NCI-H345 treated with DMSO at 0.1 percent for 48 hours (cell line): ENCODE measurements at regions not wholly inside any gene's neighbourhood (a gene's known extent, or its start where the extent isn't known, plus 50 kb on each side); places are given as distances from the start of the nearest gene placed in this dataset.

ENCODE experiments used
- DNase-seq: peaks from one replicate; lab custom pipeline; 2025; ENCODE audit not compliant: unreplicated experiment; lab: John Stamatoyannopoulos, UW

DNA sequence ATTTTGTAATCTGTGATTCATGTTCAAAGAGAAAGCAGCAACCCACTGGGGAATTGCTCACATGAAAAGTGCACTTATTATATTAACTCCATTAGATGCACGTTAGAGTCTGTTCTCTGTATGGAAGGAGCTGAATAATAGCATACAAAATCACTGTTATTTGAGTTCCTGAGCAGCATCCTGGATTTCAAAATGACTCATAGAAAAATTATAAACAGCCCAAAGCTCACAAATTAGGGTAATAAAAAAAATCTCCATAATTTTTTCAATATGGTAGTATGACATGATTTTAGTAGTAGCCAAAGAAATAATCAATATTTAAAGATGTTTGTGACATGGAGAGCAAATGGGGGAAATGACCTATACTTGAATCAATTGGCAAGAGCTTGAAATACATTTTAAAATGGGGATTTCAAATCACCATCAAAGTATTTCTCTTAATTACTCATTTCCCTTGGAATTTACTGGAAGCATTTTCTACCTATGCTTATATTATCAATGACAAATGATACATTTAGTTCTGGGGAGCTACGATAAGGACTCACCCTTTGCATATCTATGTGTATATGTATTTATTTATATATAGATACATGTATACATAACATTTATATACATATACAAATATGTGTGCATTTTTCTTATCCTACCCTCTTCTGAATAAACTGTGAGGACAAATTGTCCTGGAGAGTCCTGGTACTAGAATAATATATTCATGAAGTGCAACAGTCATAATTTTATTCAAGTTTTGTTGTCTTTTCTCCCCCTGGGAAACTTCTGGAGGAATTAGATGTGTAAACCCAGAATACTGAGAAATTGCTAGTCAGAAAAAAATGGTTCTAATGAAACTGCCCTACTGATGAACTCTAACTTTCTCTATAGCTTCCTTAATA, 116.3 kb downstream of the RPL22L1 start:
- no peak for DNase-seq

DNA sequence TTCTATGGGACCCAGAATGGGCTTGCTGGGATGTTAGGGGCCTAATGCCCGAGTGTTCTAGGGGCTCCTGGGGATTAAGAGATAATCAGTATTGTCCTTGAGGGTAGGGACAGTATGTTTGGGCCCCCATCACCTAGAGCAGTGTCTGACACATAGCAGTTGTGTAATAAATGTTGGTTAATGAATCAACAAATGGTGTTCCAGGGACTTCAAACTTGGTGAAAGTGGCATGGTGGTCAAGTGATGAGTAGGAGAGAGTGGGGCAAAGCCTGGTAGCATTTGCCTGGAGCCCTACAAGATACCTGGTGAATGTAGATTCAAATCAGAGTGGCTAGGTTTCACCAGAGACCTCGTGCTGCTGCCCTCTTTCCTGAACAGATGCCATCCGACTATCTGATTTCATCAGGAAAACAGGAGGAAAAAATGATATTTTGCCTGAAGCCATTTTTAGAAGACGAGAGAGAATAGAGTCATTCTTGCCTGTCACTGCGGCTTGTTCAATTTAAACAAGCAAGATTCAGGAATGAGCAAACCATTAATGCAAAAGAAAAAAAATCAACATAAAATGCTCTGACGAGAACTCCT, 117.3 kb downstream of the RPL22L1 start:
- DNase-seq, result no peak

DNA sequence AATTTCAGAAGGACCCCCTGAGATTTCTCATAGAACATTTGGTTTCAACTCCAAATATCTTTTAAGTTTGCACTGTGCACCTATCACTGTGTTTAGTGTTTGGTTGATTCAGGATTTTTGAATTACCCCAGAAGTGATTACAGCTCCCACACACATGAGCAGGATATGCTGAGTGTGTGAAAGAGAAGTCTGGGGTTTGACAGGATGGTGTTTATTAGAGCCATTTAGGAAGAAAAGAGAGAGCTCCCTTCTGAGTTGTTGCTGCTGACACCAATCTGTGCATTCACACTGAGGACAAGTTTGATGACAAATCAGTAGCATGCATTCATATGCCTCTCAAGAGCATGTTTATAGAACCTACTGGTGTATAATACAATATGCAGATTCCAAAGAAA, 118.1 kb downstream of the RPL22L1 start:
- no peak for DNase-seq

DNA sequence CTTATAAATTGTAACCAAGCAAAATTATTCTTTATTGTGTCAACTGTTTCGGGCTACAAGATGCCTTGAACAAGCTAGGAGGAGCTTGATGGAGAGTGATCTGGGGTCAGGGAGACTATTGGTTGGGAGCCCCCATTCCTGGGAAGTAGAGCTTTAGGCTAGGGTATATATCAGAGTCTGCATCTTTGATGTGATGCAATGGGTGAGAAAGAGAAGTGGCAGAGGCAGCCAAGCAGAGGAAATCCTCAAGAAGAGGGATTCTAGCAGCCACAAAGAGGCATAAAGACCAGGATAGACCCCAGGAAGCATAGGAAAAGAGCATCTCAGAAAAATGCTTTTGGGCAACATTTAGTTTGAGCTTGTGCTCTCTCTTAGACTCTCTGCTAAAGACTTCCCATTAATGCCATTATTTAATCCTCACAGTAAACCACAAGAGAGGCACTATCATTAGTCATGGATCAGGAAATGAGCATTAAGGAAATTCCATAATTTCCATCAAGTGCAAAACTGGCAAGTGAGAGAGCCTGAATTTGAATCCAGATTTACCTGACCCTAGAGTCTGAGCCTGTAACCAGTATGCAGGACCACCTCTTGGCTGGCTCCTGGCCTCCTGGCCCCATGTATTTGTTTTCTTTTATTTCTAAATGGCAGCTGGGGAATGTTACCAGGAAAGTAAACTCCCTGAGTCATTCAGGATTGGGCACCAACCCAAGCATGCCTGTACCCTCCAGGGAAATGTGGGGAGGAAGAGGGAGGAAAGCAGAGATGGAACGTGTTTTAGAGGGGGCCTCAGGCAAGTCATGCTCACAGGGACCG, 118.7 kb downstream of the RPL22L1 start:
- DNase-seq, result no peak

DNA sequence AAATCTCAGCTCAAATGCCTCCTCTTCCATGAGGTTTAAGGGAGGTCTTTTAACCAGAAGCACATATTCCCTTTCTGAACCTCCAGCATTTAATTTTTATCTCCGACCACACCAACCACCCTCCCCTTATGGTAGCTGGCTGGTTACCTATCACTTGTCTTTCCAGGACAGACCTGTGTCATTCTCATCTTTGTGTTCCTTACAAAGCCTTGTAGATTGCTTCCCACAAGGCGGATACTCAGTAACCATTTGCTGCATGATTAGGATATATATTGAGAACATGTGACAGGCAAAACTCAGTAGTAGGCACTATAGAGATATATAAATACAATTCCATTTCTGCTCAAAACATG, 119.5 kb downstream of the RPL22L1 start:
- DNase-seq, result no peak

DNA sequence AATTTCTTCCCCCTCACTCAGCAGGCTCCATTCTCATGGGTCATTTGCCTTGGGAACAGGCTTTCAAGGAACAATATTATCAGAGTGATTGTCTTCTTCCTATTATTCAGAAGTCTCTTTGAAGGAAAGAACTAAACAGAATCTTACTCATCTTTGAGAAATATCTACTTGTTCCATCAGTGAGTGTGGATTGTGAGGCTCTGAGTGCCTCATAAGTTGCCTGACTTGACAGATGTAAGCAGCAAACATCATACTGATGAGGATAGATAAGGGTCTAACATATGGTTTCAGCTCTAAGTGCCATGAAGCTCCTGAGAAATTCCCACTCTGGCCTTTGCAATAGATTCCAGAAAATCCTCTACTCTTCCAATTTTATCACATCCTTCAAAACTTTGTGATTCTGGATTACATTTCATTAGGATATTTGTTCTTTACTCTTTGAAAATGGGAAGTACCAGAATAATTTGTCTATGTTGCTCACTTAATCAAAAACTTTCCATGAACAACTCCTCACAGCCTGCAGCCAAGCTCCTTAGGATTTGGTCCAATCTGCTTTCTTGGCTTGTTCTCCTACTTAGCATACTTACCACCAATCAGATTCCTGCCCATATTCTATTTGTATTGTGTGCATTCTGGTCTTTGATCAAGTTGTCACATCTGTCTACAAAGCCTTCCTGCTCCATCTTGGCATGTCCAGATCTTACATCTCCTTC, 120.1 kb downstream of the RPL22L1 start:
- DNase-seq, result no peak

DNA sequence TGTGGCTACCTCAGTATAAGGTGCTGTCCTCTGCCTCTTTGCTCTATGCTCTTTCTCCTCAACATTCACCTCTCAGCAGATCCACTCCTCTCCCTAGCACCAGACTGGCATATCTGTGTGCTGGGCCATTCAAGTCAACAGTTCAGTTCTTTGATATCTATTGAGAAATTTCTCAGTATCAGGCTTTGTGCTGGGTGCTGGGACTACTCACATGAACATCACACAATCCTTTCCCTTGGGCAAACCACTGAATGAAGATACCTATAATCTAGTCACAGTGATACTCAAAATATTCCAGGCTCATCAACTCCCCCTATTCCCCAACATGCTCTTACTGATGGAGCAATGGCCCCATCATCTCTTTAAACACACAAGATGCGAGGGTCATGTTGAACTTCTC, 120.8 kb downstream of the RPL22L1 start:
- no peak for DNase-seq

DNA sequence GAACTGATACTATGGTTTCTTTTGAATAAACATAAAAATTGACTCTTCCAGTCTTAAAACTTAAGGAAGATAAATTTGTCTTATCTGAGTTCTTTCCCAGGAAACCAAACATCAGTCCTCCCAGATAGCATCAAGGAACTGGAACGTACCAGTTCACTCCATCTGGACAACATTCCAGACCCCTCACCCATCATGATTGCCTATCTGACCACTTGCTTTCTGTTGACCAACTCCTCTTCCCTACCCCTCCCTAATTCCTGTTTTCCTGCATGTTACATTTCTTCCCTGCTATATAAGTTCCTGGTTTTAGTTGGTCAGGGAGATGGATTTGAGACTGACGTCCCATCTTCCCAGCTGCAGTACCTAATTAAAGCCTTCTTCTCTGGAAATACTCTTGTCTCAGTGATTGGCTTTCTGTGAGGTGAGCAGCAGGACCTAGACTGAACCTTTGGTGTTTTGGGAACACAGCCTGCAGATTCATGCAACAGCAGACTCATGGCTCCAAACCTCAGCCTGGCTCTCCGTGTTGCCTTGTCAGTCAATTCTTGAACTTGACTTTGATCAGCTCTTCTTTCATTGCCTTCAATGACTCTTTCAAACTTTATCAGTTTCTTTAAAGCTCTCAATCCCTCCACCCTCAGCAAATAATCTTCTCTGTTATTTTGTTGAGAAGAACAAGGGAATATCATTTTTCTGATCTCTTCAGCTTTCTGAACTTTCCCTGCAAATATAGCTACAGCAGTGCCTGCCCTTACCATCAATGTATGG, 123.6 kb downstream of the RPL22L1 start:
- no peak for DNase-seq

DNA sequence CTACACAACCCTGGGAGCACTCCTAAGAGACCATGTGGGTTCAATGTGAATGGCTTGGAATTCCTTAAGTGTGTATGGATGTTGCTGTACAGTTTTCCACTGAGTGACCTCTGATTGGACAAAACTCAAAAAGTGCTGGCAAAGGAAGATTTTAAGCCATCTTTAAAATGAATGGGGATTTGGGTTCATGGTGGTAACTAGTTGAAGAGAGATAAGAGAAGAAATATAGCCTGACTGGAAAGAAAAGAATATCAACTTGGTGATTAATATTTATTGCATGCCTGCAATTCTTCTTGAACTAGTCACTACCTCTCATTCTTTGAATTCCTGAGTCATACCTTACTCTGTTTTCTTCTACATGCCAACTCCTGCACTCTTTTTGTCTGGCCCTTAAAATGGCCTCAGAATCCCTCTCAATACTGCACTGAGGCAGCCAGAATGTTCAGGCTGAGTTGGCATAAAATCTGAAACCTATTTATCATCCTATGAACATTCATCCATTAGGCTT, 124.7 kb downstream of the RPL22L1 start:
- DNase-seq, result no peak

DNA sequence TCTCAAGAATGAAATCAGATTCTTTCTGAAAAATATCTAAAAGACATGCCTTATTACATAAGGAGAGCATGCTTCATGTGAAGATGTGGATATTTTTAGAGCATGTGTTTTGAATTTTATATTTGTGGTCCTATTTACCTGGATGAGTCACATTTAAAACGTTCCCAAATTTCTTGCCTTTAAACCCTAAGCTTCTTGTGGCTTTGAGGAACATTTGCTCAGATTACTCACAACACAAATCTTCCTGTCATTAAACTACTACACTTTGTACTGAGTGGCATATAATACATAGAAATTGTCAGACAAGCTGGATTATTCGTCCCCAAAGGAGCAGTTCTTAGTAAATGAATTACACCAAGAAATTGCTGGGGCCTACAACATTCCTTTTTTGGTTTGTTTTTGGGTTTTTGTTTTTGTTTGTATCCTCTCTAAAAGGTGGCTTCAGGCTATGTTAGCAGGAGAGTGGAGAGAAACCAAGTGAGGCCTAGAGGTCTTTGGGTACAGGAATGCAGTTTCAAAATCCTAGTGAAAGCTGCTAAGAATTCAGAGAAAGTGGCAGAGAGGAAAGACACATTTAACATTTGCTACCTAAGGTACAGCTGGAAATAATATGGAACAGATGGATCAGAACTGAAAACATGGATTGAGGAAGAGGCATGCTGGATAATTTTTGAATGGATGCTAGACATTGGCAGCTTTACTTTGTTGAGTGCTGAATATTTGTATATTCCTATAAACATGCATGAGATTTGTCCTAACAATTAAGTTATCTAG, 128.1 kb downstream of the RPL22L1 start:
- no peak for DNase-seq

DNA sequence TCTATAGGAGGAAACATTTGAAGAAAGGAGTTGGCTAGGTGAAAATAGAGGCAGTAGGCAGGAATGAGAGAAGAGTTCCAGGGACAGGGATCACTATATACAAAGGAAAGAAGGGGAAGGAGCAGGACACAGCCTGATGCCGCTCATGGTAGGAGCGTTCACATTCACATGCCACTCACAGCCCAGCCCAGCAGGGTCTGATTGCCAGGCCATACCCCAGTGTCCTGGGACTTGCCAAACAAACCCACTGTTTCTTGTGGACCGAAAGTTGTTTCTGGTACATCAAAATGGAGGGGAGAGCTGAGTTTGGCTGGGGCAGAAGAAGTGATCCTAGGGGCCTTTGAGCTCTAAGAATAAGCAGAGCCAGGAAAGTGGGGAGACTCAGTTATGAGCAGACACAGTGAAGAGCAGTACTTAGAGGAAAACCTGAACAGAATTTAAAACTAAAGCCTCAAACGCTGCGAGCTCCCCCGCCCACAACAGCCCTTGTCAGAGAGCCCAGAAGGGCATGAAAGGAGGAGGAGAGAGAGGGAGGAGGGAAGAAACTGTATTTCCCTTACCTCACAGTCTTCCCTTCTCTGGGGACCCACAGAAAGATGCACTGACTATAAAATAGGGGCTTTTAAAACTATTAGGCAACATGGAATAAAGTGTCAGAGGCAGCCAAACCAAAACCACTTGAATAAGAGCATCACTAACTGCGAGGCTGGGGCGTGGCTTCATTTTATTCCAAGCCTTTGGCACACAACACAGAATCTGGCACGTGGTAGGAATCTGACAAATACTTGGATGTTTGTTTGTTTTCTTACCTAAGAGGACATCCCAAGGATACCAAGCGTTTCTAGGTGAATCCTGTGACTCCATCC, 129.0 kb downstream of the RPL22L1 start:
- peak; percentile 10 for DNase-seq

DNA sequence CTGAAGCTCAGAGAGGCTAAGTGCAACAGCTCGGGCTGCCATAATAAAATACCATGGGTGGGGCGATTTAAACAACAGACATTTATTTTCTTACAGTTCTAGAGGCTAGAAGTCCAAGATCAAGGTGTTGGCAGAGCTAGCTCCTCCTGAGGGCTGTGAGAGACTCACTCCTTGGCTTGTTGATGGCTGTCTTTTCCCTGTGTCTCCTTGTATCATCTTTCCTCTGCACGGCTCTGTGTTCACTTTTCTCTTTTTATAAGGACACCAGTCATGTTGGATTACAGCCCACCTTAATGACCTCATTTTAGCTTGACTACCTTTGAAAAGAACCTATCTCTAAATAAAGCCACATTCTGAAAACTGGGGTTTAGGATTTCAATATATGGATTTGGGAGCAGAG, 129.7 kb downstream of the RPL22L1 start:
- no peak for DNase-seq

DNA sequence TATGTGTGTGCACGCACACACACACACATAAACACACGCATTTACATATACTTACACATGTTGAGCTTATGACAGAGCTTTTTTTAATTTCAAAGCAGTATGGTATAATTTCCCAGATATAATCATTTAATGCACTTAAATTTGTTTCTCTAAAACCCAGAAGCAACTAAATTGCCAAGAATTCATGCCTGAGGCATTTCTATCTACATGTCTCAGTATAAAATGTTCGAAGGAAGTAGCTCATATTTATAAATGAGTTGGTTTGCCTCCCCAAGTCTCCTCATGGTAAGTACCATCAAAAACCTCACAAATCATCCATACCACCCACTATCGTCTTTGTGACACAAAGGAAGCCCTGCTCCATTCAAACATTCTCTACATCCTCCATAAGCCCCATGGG, 130.6 kb downstream of the RPL22L1 start:
- no peak for DNase-seq

DNA sequence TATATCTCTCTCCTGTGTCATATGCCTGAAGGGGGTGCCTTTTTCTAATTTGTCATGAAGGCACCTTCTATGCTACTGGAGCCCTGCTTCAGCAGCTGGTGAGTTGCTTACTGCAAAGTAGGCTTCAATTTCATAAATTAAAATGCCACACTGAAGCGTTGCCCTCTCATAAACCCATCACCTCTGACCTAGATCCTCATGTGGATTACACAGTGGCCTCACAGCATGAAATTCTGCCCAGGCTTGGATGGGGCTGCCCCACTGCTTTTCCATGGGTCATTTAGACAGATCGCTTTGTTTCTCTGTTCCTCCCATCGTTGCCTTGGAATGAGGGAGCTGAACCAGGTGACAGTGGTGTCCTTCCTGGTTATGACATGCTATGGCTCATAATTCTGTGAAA, 131.2 kb downstream of the RPL22L1 start:
- DNase-seq, result no peak

DNA sequence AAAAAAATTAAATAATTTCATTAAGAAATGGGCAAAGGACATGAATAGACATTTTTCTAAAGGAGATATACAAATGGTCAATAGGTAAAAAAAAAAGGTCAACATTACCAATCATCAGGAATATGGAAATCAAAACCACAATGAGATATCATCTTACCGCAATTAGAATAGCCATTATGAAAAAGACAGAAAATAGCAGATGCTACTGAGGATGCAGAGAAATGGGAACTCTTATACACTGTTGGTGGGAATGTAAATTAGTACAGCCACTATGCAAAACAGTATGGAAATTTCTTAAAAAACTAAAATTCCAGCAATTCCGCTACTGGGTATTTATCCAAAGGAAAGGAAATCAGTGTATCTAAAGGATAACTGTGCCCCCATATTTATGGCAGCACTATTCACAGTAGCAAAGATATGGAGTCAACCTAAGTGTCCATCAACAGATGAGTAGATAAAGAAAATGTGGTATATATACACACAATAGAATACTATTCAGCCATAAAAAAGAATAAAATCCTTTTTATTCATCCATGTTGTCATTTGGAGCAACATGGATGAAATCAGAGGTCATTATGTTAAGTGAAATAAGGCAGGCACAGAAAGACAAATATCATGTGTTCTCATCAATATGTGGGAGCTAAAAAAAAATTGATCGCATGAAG, 132.4 kb downstream of the RPL22L1 start:
- DNase-seq, result no peak

DNA sequence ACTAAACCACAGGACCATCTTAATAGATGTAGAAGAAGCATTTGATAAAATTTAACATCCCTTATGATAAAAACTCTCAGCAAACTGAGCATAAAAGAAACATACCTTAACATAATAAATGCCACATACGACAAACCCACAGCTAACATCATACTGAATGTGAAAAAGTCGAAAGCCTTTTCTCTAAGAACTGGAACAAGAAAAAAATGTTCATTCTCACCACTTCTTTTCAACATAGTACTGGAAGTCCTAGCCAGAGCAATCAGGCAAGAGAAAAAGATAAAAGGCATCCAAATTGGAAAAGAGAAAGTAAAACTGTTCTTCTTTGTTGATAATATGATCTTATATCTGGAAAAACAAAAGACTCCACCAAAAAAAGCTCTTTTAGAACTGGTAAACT, 134.2 kb downstream of the RPL22L1 start:
- DNase-seq, result no peak

DNA sequence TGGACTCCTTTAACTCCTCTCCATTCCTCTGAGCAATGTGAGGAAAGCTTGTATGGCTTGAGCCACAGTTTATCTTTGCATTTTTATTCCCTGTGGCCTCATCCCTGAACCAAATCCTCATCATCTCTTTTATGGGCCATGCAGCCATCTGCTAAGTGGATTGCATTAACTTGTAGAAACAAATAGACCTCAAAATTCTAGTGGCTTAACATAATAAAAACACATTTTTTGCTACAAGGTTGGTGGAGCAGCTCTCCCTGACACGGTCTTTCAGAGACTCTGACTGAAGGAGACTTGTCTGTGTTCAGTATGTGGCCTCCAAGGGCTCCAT, 135.3 kb downstream of the RPL22L1 start:
- no peak for DNase-seq

DNA sequence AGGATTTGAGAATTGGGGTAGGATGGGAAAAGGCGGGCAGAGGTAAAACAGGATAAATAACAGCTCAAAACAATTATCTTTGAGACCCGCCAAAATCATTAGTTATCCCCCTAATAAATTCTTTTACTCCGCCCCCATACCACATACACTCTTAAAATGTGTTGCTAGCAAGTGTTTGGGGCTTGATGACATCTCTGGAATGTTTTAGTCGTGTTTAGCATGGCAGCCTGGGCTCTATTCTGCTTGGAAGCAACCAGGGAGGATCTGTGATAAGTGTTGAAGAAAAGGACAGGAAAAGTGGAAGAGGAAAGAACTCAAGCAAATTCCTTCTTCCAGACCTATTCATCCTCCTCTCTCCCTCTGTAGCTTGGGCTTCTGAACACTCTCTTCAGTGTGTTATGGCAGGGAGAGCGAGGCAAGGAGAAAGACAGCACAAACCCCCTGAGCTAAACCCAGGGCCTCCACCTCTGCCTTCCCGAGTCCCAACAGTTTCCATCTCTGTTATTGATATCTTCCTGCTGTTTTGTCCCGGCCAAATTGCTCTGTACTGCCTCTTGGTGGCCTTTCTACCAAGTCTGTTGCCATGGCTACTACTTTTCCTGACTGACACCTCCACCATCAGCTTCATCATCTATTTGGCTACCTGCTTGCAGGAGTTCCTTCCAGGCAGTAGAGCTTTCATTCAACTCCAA, 135.8 kb downstream of the RPL22L1 start:
- DNase-seq, result no peak
